Gastrocnemius medialis (tissue), 4 donors: ENCODE measurements at regions not wholly inside any gene's neighbourhood (a gene's known extent, or its start where the extent isn't known, plus 50 kb on each side); places are given as distances from the start of the nearest gene placed in this dataset.

ENCODE experiments used
- ATAC-seq, 2 donors: fragments of 150-250 bp; one replicate each; pipeline ENCODE4 v1.9.1; 2016
- DNase-seq, 2 donors: peaks; one replicate each; pipeline ENCODE4 v3.0.0-alpha.2; 2019
- H3K27ac ChIP-seq, 4 donors: fragments of 200-600 bp; sonication (generic); 1 replicate in 1 of 4; 2 replicates in 3 of 4; pipeline ENCODE4 v1.5.1; 2016 to 2018; ENCODE audit warnings: mild to moderate bottlenecking in 2 of 4, moderate library complexity in 1 of 4
- H3K27me3 ChIP-seq, 3 donors: fragments of 200-600 bp; sonication (generic) in 2 of 3; 1 replicate in 1 of 3; 2 replicates in 2 of 3; pipeline versions ENCODE4 v1.5.1 to v1.6.0; 2016 to 2019; ENCODE audit warnings: mild to moderate bottlenecking in 1 of 3, moderate library complexity in 1 of 3
- H3K36me3 ChIP-seq, 2 donors: fragments of 200-600 bp; sonication (generic) in 1 of 2; one replicate each; pipeline ENCODE4 v1.5.1; 2017 to 2018
- H3K4me1 ChIP-seq, 2 donors: fragments of 200-600 bp; sonication (generic) in 1 of 2; one replicate each; pipeline ENCODE4 v1.5.1; 2016 to 2017; ENCODE audit warnings: mild to moderate bottlenecking in 2 of 2
- H3K4me3 ChIP-seq, 4 donors: fragments of 200-600 bp; sonication (generic) in 3 of 4; 1 replicate in 1 of 4; 2 replicates in 3 of 4; pipeline ENCODE4 v1.5.1; 2016 to 2019; ENCODE audit warnings: mild to moderate bottlenecking in 2 of 4
- H3K9me3 ChIP-seq, 3 donors: fragments of 200-600 bp; sonication (generic) in 2 of 3; 1 replicate in 1 of 3; 2 replicates in 2 of 3; pipeline ENCODE4 v1.5.1; 2016 to 2019
- CTCF ChIP-seq, 5 experiments: fragments of 450-650 bp in 3 of 5; fragments of 200-600 bp in 2 of 5; sonication (generic) in 2 of 5; IDR thresholded peaks in 4 of 5; conservative IDR thresholded peaks in 1 of 5; 1 replicate in 4 of 5; 2 replicates in 1 of 5; pipeline ENCODE4 v1.5.1; 2016 to 2019; ENCODE audit warnings: antibody characterized with exemption in 5 of 5, mild to moderate bottlenecking in 3 of 5, moderate library complexity in 3 of 5
- POLR2A ChIP-seq, 2 donors: fragments of 450-650 bp; IDR thresholded peaks; one replicate each; pipeline ENCODE4 v1.6.1; 2017; ENCODE audit warnings: antibody characterized with exemption in 2 of 2, mild to moderate bottlenecking in 2 of 2, moderate library complexity in 2 of 2
- in situ Hi-C, 4 donors: fragments of 200-750 bp; cut with MboI; loops; one replicate each; pipeline versions ENCODE4 v1.15.0 to v1.8.0; 2017; ENCODE audit warnings: low sequenced_read_pairs in 4 of 4
- intact Hi-C: fragments of 100-400 bp; cut with DNase I; formaldehyde crosslinking; loops from one replicate; pipeline ENCODE4 v1.15.1; 2023; ENCODE audit warnings: low total_unique reads

- H3K4me1 ChIP-seq, result no peaks in the 10 kb centered on the region
- ATAC-seq, result no peak
- TF ChIP-seq CTCF (IDR thresholded peaks at IDR 0.05 in 4 of 5, conservative IDR thresholded peaks at IDR 0.05 in 1 of 5) (no peak), POLR2A (IDR thresholded peaks at IDR 0.05) (no peak)
- intact Hi-C loops (no loop called here), in situ Hi-C loops (no loop called here)
- no peak overlapping the region for H3K4me3 ChIP-seq
- no peaks in the 10 kb centered on the region for H3K9me3 ChIP-seq
- no peaks in the 10 kb centered on the region for H3K36me3 ChIP-seq
- no peak for DNase-seq
- no peak overlapping the region for H3K27ac ChIP-seq
- H3K27me3 ChIP-seq, result no peaks in the 10 kb centered on the region
Measured at GRCh38 chr18:29171892-29172755, 995.2 kb upstream of the CDH2 start.

- Histone ChIP-seq H3K4me3 (no peak overlapping the region), H3K27me3 (no peaks in the 10 kb centered on the region), H3K9me3 (no peaks in the 10 kb centered on the region), H3K27ac (no peak overlapping the region), H3K36me3 (no peaks in the 10 kb centered on the region), H3K4me1 (no peaks in the 10 kb centered on the region)
- DNase-seq (no peak), ATAC-seq (no peak)
- in situ Hi-C loops, result no loop called here
- TF ChIP-seq POLR2A (IDR thresholded peaks at IDR 0.05) (no peak), CTCF (IDR thresholded peaks at IDR 0.05 in 4 of 5, conservative IDR thresholded peaks at IDR 0.05 in 1 of 5) (no peak)
- intact Hi-C loops, result no loop called here
Measured at GRCh38 chr18:29169599-29169998, 992.7 kb upstream of the CDH2 start.

- DNase-seq, result no peak
- Histone ChIP-seq H3K36me3 (no peaks in the 10 kb centered on the region), H3K4me1 (no peaks in the 10 kb centered on the region), H3K4me3 (no peak overlapping the region), H3K27me3 (no peaks in the 10 kb centered on the region), H3K27ac (peak overlapping the region in 1 of 4 donors; percentile 28), H3K9me3 (no peaks in the 10 kb centered on the region)
- peak; percentile 36 to 39 for ATAC-seq
- intact Hi-C loops, result no loop called here
- in situ Hi-C loops, result no loop called here
- no peak for TF ChIP-seq CTCF (IDR thresholded peaks at IDR 0.05 in 4 of 5, conservative IDR thresholded peaks at IDR 0.05 in 1 of 5)
- no peak for TF ChIP-seq POLR2A (IDR thresholded peaks at IDR 0.05)
Measured at GRCh38 chr18:29164993-29165599, 988.2 kb upstream of the CDH2 start.

- in situ Hi-C loops, result no loop called here
- Histone ChIP-seq H3K27ac (peak overlapping the region in 3 of 4 donors; percentile 1 to 28 (median 21)), H3K4me1 (no peaks in the 10 kb centered on the region), H3K9me3 (no peaks in the 10 kb centered on the region), H3K4me3 (no peak overlapping the region), H3K27me3 (no peaks in the 10 kb centered on the region), H3K36me3 (no peaks in the 10 kb centered on the region)
- intact Hi-C loops, result no loop called here
- TF ChIP-seq POLR2A (IDR thresholded peaks at IDR 0.05) (no peak), CTCF (IDR thresholded peaks at IDR 0.05 in 4 of 5, conservative IDR thresholded peaks at IDR 0.05 in 1 of 5) (no peak)
- ATAC-seq, result peak in 1 of 2 donors; percentile 49
- DNase-seq, result no peak
Measured at GRCh38 chr18:29164020-29164706, 987.2 kb upstream of the CDH2 start.
